SK-N-SH (cell line): ENCODE measurements at regions not wholly inside any gene's neighbourhood (a gene's known extent, or its start where the extent isn't known, plus 50 kb on each side); places are given as distances from the start of the nearest gene placed in this dataset.

ENCODE experiments used
- CTCF ChIA-PET: fragments of 300-600, 350-600 bp; formaldehyde crosslinking; extraction: SDS; loops from one replicate; lab custom pipeline; 2021; lab: Yijun Ruan, JAX
- POLR2A ChIA-PET: fragments of 350-600 bp; sonication (Branson Sonifier 250); formaldehyde crosslinking; extraction: SDS; loops from one replicate; lab custom pipeline; 2020; ENCODE audit warnings: antibody characterized with exemption, inconsistent platforms; lab: Yijun Ruan, JAX
- DNase-seq: peaks from one replicate; pipeline ENCODE4 v3.0.0; 2012
- H2AFZ ChIP-seq: fragments of 200-600 bp; sonication (generic); 2 replicates; pipeline ENCODE4 v1.8.1; 2016; ENCODE audit warnings: antibody characterized with exemption, mild to moderate bottlenecking, low read depth
- H3F3A ChIP-seq: fragments of 200-600 bp; sonication (generic); replicated peaks from 2 replicates; pipeline ENCODE3; 2016; ENCODE audit warnings: antibody characterized with exemption, mild to moderate bottlenecking; ENCODE audit not compliant: insufficient read depth
- H3K27ac ChIP-seq, 2 experiments: fragments of 200-500 bp in 1 of 2; fragments of 200-600 bp in 1 of 2; sonication (Bioruptor generic) in 1 of 2; sonication (generic), shearing (Covaris generic) in 1 of 2; 2 replicates each; pipeline versions ENCODE4 v1.5.1 to v1.6.1; 2014 to 2016; ENCODE audit warnings: low read depth in 2 of 2, inconsistent platforms in 1 of 2, low read length in 1 of 2, mild to moderate bottlenecking in 1 of 2, mixed read lengths in 1 of 2
- H3K27me3 ChIP-seq: fragments of 200-600 bp; sonication (generic), shearing (Covaris generic); 2 replicates; pipeline ENCODE4 v1.6.1; 2016; ENCODE audit warnings: mixed run types; ENCODE audit not compliant: insufficient read depth
- H3K36me3 ChIP-seq, 2 experiments: fragments of 200-500 bp in 1 of 2; fragments of 200-600 bp in 1 of 2; sonication (Bioruptor generic) in 1 of 2; sonication (generic) in 1 of 2; replicated peaks in 1 of 2; 2 replicates each; pipeline versions ENCODE3 to v1.5.1; 2014 to 2016; ENCODE audit warnings: low read length in 1 of 2, mild to moderate bottlenecking in 1 of 2; ENCODE audit not compliant: insufficient read depth in 2 of 2, control insufficient read depth in 1 of 2
- H3K4me1 ChIP-seq, 2 experiments: fragments of 200-500 bp in 1 of 2; fragments of 200-600 bp in 1 of 2; sonication (Bioruptor generic) in 1 of 2; sonication (generic), shearing (Covaris generic) in 1 of 2; 2 replicates each; pipeline versions ENCODE4 v1.5.1 to v1.6.1; 2014 to 2016; ENCODE audit warnings: low read depth in 1 of 2, low read length in 1 of 2, mixed run types in 1 of 2; ENCODE audit not compliant: insufficient read depth in 2 of 2, control insufficient read depth in 1 of 2
- H3K4me2 ChIP-seq: fragments of 200-600 bp; sonication (generic), shearing (Covaris generic); 2 replicates; pipeline ENCODE4 v1.6.1; 2017; ENCODE audit warnings: mixed run types
- H3K4me3 ChIP-seq, 2 experiments: fragments of 200-500 bp in 1 of 2; fragments of 200-600 bp in 1 of 2; sonication (Bioruptor generic) in 1 of 2; sonication (generic), shearing (Covaris generic) in 1 of 2; 2 replicates each; pipeline versions ENCODE4 v1.5.1 to v1.8.1; 2014 to 2016; ENCODE audit warnings: low read depth in 2 of 2, inconsistent platforms in 1 of 2, low read length in 1 of 2, mild to moderate bottlenecking in 1 of 2, mixed read lengths in 1 of 2, moderate library complexity in 1 of 2
- H3K79me2 ChIP-seq: fragments of 200-600 bp; sonication (generic); 2 replicates; pipeline ENCODE4 v1.8.1; 2017; ENCODE audit warnings: mild to moderate bottlenecking; ENCODE audit not compliant: insufficient read depth
- H3K9ac ChIP-seq: fragments of 200-600 bp; sonication (generic); 2 replicates; pipeline ENCODE4 v1.6.1; 2017; ENCODE audit warnings: mixed run types
- H3K9me2 ChIP-seq: fragments of 200-600 bp; sonication (generic); 2 replicates; pipeline ENCODE4 v1.6.1; 2017; ENCODE audit warnings: mixed run types
- H3K9me3 ChIP-seq: fragments of 200-600 bp; sonication (generic); 2 replicates; pipeline ENCODE4 v1.6.1; 2017; ENCODE audit warnings: mixed run types, mild to moderate bottlenecking, moderate library complexity
- H4K20me1 ChIP-seq: fragments of 200-600 bp; sonication (generic); 2 replicates; pipeline ENCODE4 v1.6.1; 2017; ENCODE audit warnings: mild to moderate bottlenecking, mixed run types; ENCODE audit not compliant: insufficient read depth
- ELF1 ChIP-seq: IDR thresholded peaks from 2 replicates; pipeline ENCODE4 v1.4.0; 2012
- MEF2A ChIP-seq: IDR thresholded peaks from 2 replicates; pipeline ENCODE4 v1.4.0; 2012; ENCODE audit warnings: low read depth, borderline replicate concordance
- NRF1 ChIP-seq: IDR thresholded peaks from 2 replicates; pipeline ENCODE4 v1.6.1; 2012; ENCODE audit warnings: low read depth, mild to moderate bottlenecking, low read length
- POLR2AphosphoS5 ChIP-seq: IDR thresholded peaks from 2 replicates; pipeline ENCODE4 v1.6.1; 2012; ENCODE audit warnings: low read depth, low read length
- RAD21 ChIP-seq: IDR thresholded peaks from 2 replicates; pipeline ENCODE4 v1.6.1; 2012; ENCODE audit warnings: mild to moderate bottlenecking, low read length
- RCOR1 ChIP-seq: fragments of 150-350 bp; IDR thresholded peaks from 2 replicates; pipeline ENCODE4 v1.6.1; 2017; ENCODE audit warnings: antibody characterized with exemption, low read length
- SIN3A ChIP-seq: IDR thresholded peaks from 2 replicates; pipeline ENCODE4 v1.6.1; 2012; ENCODE audit warnings: low read depth, mild to moderate bottlenecking, low read length, moderate library complexity, borderline replicate concordance
- WGBS: methylation state at CpG from one replicate; pipeline ENCODE4 v1.1.6; 2017; ENCODE audit warnings: low lambda C conversion rate; 5-methylcytosine and 5-hydroxymethylcytosine counted together
- TF ChIP-seq, protein P1 (sequence below): IDR thresholded peaks from 2 replicates; pipeline ENCODE4; 2012
- TF ChIP-seq, protein P2 (sequence below): IDR thresholded peaks from 2 replicates; pipeline ENCODE4 v1.6.1; 2012; ENCODE audit warnings: mild to moderate bottlenecking, low read depth, low read length, moderate library complexity

DNA sequence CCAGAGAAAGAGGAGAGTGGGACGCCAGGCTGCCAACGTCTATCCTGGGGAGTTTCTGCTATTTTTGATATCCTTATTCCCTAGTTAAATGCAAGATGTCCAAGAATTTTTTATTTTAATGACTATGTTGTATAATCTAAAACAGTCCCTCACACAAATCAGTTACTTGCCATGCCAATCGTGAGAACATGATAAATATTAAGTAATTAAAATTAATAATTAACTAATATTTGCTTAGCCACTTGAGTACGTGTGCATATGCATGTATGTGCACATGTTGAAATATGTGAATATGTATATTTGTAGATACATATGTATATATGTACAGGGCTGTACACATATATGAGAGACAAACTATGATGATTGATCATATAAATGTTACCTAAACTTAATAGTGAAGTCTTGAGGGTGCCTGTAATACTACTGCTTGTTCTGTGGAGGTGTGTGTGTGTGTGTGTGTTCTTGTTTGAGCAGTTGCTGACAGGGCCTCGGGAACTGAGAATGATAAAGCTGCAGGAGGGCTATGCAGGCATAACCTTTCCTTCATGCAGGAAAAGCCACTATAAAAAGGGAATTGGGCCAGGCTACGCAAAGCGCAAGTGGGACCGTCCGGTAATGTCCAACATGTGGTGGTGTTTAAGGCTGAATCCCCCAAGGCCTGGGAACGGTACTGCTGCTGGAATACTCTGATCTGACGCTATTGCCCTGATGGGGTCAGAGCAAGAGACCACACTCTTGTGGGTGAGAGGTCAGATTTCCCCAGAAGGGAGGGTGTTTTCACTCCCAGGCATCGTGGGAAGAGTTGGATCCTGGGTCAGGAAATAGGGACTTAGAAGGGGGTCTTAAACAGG lies 148.3 kb upstream of the TBX18 start:
- no peak overlapping the region for H2AFZ ChIP-seq
- ChIA-PET CTCF (no interaction called here), POLR2A (no interaction called here)

DNA sequence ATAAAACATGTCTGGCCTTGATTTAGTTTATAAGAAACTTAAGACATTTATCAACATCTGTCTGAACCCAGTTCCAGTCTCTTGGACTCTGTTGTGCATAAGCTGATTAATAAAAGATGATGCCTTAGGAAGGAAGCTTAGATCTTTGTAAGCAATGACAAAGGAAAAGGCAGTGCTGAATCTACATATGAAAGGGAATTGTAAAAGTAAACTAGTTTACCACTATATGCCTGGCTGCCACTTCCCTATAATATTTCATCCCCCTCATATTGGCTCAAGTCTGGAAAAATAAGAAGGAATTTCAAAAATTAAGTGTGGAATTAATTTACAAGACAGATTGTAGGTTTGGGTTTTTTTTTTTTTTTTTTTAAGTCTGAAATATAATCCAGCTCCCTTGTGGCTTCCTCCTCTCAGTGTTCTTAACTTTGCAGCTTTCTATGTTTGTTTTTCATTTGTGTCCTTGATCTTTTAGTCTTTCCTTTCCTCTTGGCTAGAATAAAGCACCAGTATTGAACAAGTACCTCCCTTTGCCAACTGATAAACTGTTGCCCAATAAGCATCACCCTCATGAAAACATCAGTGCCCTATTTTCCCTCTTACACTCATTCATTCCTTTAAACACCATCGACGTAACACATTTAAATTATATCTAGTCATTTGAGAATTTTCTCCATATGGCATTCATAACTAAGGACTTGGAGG lies 146.7 kb upstream of the TBX18 start:
- Histone ChIP-seq H3K4me2 (no peak overlapping the region), H3K79me2 (no peaks in the 10 kb centered on the region), H3K9me2 (no peaks in the 10 kb centered on the region), H4K20me1 (no peaks in the 10 kb centered on the region), H2AFZ (no peak overlapping the region), H3K4me3 (no peak overlapping the region), H3K27me3 (no peaks in the 10 kb centered on the region), H3K4me1 (no peaks in the 10 kb centered on the region), H3K36me3 (no peaks in the 10 kb centered on the region), H3K27ac (no peak overlapping the region), H3K9me3 (no peaks in the 10 kb centered on the region), H3K9ac (no peak overlapping the region), H3F3A (no peaks in the 10 kb centered on the region)
- TF ChIP-seq MEF2A: no peak
- TF ChIP-seq ELF1: no peak
- no peak for TF ChIP-seq POLR2AphosphoS5
- no peak for TF ChIP-seq RCOR1
- TF ChIP-seq, protein P1, sequence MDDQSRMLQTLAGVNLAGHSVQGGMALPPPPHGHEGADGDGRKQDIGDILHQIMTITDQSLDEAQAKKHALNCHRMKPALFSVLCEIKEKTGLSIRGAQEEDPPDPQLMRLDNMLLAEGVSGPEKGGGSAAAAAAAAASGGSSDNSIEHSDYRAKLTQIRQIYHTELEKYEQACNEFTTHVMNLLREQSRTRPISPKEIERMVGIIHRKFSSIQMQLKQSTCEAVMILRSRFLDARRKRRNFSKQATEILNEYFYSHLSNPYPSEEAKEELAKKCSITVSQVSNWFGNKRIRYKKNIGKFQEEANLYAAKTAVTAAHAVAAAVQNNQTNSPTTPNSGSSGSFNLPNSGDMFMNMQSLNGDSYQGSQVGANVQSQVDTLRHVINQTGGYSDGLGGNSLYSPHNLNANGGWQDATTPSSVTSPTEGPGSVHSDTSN: no peak
- TF ChIP-seq NRF1: no peak
- TF ChIP-seq, protein P2, sequence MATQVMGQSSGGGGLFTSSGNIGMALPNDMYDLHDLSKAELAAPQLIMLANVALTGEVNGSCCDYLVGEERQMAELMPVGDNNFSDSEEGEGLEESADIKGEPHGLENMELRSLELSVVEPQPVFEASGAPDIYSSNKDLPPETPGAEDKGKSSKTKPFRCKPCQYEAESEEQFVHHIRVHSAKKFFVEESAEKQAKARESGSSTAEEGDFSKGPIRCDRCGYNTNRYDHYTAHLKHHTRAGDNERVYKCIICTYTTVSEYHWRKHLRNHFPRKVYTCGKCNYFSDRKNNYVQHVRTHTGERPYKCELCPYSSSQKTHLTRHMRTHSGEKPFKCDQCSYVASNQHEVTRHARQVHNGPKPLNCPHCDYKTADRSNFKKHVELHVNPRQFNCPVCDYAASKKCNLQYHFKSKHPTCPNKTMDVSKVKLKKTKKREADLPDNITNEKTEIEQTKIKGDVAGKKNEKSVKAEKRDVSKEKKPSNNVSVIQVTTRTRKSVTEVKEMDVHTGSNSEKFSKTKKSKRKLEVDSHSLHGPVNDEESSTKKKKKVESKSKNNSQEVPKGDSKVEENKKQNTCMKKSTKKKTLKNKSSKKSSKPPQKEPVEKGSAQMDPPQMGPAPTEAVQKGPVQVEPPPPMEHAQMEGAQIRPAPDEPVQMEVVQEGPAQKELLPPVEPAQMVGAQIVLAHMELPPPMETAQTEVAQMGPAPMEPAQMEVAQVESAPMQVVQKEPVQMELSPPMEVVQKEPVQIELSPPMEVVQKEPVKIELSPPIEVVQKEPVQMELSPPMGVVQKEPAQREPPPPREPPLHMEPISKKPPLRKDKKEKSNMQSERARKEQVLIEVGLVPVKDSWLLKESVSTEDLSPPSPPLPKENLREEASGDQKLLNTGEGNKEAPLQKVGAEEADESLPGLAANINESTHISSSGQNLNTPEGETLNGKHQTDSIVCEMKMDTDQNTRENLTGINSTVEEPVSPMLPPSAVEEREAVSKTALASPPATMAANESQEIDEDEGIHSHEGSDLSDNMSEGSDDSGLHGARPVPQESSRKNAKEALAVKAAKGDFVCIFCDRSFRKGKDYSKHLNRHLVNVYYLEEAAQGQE: no peak
- no peak for TF ChIP-seq RAD21
- WGBS: 18% methylated on average over 2 of the region's 2 CpGs
- ChIA-PET POLR2A (no interaction called here), CTCF (no interaction called here)
- no peak for DNase-seq

More for the DNA sequence above, 148.3 kb upstream of the TBX18 start:
- Histone ChIP-seq H3K4me1 (no peaks in the 10 kb centered on the region), H3K9ac (no peak overlapping the region), H3K9me3 (no peaks in the 10 kb centered on the region), H3K27ac (no peak overlapping the region), H3K4me3 (no peak overlapping the region), H3K79me2 (no peaks in the 10 kb centered on the region), H4K20me1 (no peaks in the 10 kb centered on the region), H3K9me2 (no peaks in the 10 kb centered on the region), H3F3A (no peaks in the 10 kb centered on the region), H3K36me3 (no peaks in the 10 kb centered on the region), H3K27me3 (no peaks in the 10 kb centered on the region), H3K4me2 (no peak overlapping the region)
- 3% methylated on average over 8 of the region's 12 CpGs for WGBS
- DNase-seq: no peak
- TF ChIP-seq SIN3A: no peak
